ENCODE measurements at regions not wholly inside any gene's neighbourhood (a gene's known extent, or its start where the extent isn't known, plus 50 kb on each side); places are given as distances from the start of the nearest gene placed in this dataset.

DNA sequence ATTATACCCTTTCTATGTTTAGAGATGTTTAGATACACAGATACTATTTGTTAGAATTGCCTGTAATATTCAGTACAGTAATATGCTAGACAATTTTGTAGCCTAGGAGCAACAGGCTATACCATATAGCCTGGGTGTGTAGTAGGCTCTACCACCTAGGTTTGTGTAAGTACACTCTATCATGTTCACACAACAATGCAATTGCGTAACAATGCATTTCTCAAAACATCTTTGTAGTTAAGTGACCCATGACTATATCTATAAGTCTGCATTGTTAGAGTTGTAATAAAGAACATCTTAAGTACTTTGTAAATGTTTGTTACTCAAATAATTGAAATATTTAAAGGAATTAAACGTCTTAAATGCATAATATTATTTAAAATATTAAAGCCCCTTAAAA is 379.3 kb downstream of the PPP3CA start:
- TF ChIP-seq, protein P1, sequence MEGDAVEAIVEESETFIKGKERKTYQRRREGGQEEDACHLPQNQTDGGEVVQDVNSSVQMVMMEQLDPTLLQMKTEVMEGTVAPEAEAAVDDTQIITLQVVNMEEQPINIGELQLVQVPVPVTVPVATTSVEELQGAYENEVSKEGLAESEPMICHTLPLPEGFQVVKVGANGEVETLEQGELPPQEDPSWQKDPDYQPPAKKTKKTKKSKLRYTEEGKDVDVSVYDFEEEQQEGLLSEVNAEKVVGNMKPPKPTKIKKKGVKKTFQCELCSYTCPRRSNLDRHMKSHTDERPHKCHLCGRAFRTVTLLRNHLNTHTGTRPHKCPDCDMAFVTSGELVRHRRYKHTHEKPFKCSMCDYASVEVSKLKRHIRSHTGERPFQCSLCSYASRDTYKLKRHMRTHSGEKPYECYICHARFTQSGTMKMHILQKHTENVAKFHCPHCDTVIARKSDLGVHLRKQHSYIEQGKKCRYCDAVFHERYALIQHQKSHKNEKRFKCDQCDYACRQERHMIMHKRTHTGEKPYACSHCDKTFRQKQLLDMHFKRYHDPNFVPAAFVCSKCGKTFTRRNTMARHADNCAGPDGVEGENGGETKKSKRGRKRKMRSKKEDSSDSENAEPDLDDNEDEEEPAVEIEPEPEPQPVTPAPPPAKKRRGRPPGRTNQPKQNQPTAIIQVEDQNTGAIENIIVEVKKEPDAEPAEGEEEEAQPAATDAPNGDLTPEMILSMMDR (IDR thresholded peaks at IDR 0.05; ENCODE audit: insufficient read depth, low read length, poor library complexity, severe bottlenecking) = no peak
- no peak for TF ChIP-seq EZH2phosphoT487 (conservative IDR thresholded peaks at IDR 0.05; ENCODE audit: low read length)

Data from SU-DHL-6 (cell line).